Type B pancreatic cell (in vitro differentiated cells): ENCODE measurements at regions not wholly inside any gene's neighbourhood (a gene's known extent, or its start where the extent isn't known, plus 50 kb on each side); places are given as distances from the start of the nearest gene placed in this dataset.

Source experiments
- DNase-seq: peaks from one replicate; pipeline ENCODE4 v3.0.0; 2021; ENCODE audit warnings: mixed read lengths; ENCODE audit not compliant: unreplicated experiment; ENCODE audit errors: extremely low spot score
- H3K27ac Mint-ChIP-seq: 2 replicates; pipeline ENCODE4 v1.8.0; 2021; ENCODE audit warnings: mild to moderate bottlenecking, mixed read lengths
- H3K27me3 Mint-ChIP-seq: 2 replicates; pipeline ENCODE4 v1.8.0; 2021; ENCODE audit warnings: mixed read lengths
- H3K36me3 Mint-ChIP-seq: 2 replicates; pipeline ENCODE4 v1.8.0; 2021; ENCODE audit warnings: mixed read lengths
- H3K4me1 Mint-ChIP-seq: one replicate; pipeline ENCODE4 v1.8.0; 2021; ENCODE audit warnings: mixed read lengths; ENCODE audit not compliant: unreplicated experiment
- H3K4me3 Mint-ChIP-seq: 2 replicates; pipeline ENCODE4 v1.8.0; 2021; ENCODE audit warnings: mild to moderate bottlenecking, mixed read lengths
- H3K9me3 Mint-ChIP-seq: 2 replicates; pipeline ENCODE4 v1.8.0; 2021; ENCODE audit warnings: mixed read lengths
- TF ChIP-seq, protein P1 (sequence below): fragments of 200-600 bp; sonication (generic); conservative IDR thresholded peaks from 2 replicates; pipeline ENCODE4 v1.5.0; 2021; ENCODE audit warnings: antibody characterized with exemption, mild to moderate bottlenecking

GRCh38 chr10:100688201-100688600, 57.2 kb upstream of the PAX2 start:
- Mint-ChIP-seq H3K4me1 (peaks cover 14% of the 10 kb centered on the region), H3K9me3 (no peaks in the 10 kb centered on the region), H3K36me3 (no peaks in the 10 kb centered on the region), H3K27ac (no peak overlapping the region), H3K27me3 (peaks cover 90% of the 10 kb centered on the region), H3K4me3 (no peak overlapping the region)
- TF ChIP-seq, protein P1, sequence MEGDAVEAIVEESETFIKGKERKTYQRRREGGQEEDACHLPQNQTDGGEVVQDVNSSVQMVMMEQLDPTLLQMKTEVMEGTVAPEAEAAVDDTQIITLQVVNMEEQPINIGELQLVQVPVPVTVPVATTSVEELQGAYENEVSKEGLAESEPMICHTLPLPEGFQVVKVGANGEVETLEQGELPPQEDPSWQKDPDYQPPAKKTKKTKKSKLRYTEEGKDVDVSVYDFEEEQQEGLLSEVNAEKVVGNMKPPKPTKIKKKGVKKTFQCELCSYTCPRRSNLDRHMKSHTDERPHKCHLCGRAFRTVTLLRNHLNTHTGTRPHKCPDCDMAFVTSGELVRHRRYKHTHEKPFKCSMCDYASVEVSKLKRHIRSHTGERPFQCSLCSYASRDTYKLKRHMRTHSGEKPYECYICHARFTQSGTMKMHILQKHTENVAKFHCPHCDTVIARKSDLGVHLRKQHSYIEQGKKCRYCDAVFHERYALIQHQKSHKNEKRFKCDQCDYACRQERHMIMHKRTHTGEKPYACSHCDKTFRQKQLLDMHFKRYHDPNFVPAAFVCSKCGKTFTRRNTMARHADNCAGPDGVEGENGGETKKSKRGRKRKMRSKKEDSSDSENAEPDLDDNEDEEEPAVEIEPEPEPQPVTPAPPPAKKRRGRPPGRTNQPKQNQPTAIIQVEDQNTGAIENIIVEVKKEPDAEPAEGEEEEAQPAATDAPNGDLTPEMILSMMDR: no peak
- no peak for DNase-seq

- Mint-ChIP-seq H3K4me3 (no peak overlapping the region), H3K9me3 (no peaks in the 10 kb centered on the region), H3K27ac (no peak overlapping the region), H3K36me3 (no peaks in the 10 kb centered on the region), H3K27me3 (peaks cover 83% of the 10 kb centered on the region), H3K4me1 (no peaks in the 10 kb centered on the region)
- DNase-seq: no peak
- TF ChIP-seq, protein P1: no peak
These were observed 51.6 kb upstream of the PAX2 start for GRCh38 chr10:100693821-100694220.
